HEK293 (cell line): ENCODE measurements at regions not wholly inside any gene's neighbourhood (a gene's known extent, or its start where the extent isn't known, plus 50 kb on each side); places are given as distances from the start of the nearest gene placed in this dataset.

Experiments used
- CTCF ChIA-PET: fragments of 350-600 bp; formaldehyde crosslinking; extraction: SDS; loops from one replicate; lab custom pipeline; 2021; ENCODE audit warnings: antibody characterized with exemption; lab: Yijun Ruan, JAX
- POLR2A ChIA-PET: fragments of 300-600 bp; formaldehyde crosslinking; extraction: SDS; loops from one replicate; lab custom pipeline; 2020; ENCODE audit warnings: antibody characterized with exemption, inconsistent platforms; lab: Yijun Ruan, JAX
- H3K27ac ChIP-seq: fragments of 200-500 bp; sonication (Bioruptor generic); 2 replicates; pipeline ENCODE4 v1.5.1; 2014; ENCODE audit warnings: low read depth, low read length, control low read depth, inconsistent platforms; ENCODE audit errors: extremely low read depth
- H3K36me3 ChIP-seq, 2 experiments: fragments of 200-500 bp in 1 of 2; sonication (Bioruptor generic) in 1 of 2; 1 replicate in 1 of 2; 2 replicates in 1 of 2; pipeline ENCODE4 v1.5.1; 2014 to 2017; ENCODE audit warnings: inconsistent platforms in 2 of 2, low read length in 2 of 2; ENCODE audit not compliant: control insufficient read depth in 2 of 2, insufficient read depth in 1 of 2
- H3K4me1 ChIP-seq: fragments of 200-500 bp; sonication (Bioruptor generic); 2 replicates; pipeline ENCODE4 v1.5.1; 2014; ENCODE audit warnings: mild to moderate bottlenecking, low read length, inconsistent platforms; ENCODE audit not compliant: control insufficient read depth, insufficient read depth
- H3K4me3 ChIP-seq: 2 replicates; pipeline ENCODE4 v1.5.1; 2011; ENCODE audit warnings: low read depth, mild to moderate bottlenecking, control low read depth, low read length, moderate library complexity
- H3K9me3 ChIP-seq: fragments of 200-500 bp; sonication (Bioruptor generic); 2 replicates; pipeline ENCODE4 v1.5.1; 2014; ENCODE audit warnings: low read depth, low read length, inconsistent platforms; ENCODE audit not compliant: control insufficient read depth, insufficient read depth
- FEZF1 ChIP-seq: fragments of 450-650 bp; formaldehyde crosslinking; IDR thresholded peaks from 2 replicates; pipeline ENCODE4 v1.5.1; 2016; ENCODE audit warnings: missing biosample characterization, missing genetic modification characterization
- KLF7 ChIP-seq: fragments of 450-650 bp; formaldehyde crosslinking; IDR thresholded peaks from 2 replicates; pipeline ENCODE4 v1.5.1; 2016; ENCODE audit warnings: missing biosample characterization, missing genetic modification characterization, borderline replicate concordance
- ZBTB21 ChIP-seq: fragments of 450-650 bp; formaldehyde crosslinking; IDR thresholded peaks from 2 replicates; pipeline ENCODE4 v1.5.1; 2017; ENCODE audit warnings: missing biosample characterization, missing genetic modification characterization
- ZBTB44 ChIP-seq: fragments of 450-650 bp; IDR thresholded peaks from 2 replicates; pipeline ENCODE4 v1.5.1; 2018; ENCODE audit warnings: missing biosample characterization, mild to moderate bottlenecking, missing genetic modification characterization
- ZIC2 ChIP-seq: fragments of 450-650 bp; formaldehyde crosslinking; IDR thresholded peaks from 2 replicates; pipeline ENCODE4 v1.5.1; 2016; ENCODE audit warnings: missing biosample characterization, missing genetic modification characterization
- ZNF112 ChIP-seq: fragments of 450-650 bp; formaldehyde crosslinking; IDR thresholded peaks from 2 replicates; pipeline ENCODE4 v1.5.0; 2017; ENCODE audit warnings: missing biosample characterization, missing genetic modification characterization
- ZNF132 ChIP-seq: fragments of 450-650 bp; formaldehyde crosslinking; IDR thresholded peaks from 2 replicates; pipeline ENCODE4 v1.5.1; 2017; ENCODE audit warnings: missing biosample characterization, missing genetic modification characterization, borderline replicate concordance
- ZNF155 ChIP-seq: fragments of 450-650 bp; formaldehyde crosslinking; IDR thresholded peaks from 2 replicates; pipeline ENCODE4 v1.5.1; 2016; ENCODE audit warnings: missing biosample characterization, missing genetic modification characterization
- ZNF16 ChIP-seq: fragments of 450-650 bp; formaldehyde crosslinking; IDR thresholded peaks from 2 replicates; pipeline ENCODE4 v1.5.1; 2016; ENCODE audit warnings: low read depth, missing biosample characterization, missing genetic modification characterization
- ZNF202 ChIP-seq: fragments of 450-650 bp; formaldehyde crosslinking; IDR thresholded peaks from 2 replicates; pipeline ENCODE4 v1.5.1; 2016; ENCODE audit warnings: missing biosample characterization, missing genetic modification characterization, borderline replicate concordance
- ZNF221 ChIP-seq: fragments of 450-650 bp; formaldehyde crosslinking; IDR thresholded peaks from 2 replicates; pipeline ENCODE4 v1.5.1; 2017; ENCODE audit warnings: missing biosample characterization, missing genetic modification characterization, borderline replicate concordance
- ZNF302 ChIP-seq: fragments of 450-650 bp; formaldehyde crosslinking; IDR thresholded peaks from 2 replicates; pipeline ENCODE4 v1.5.1; 2016; ENCODE audit warnings: missing biosample characterization, missing genetic modification characterization, low read depth
- ZNF366 ChIP-seq: fragments of 450-650 bp; formaldehyde crosslinking; conservative IDR thresholded peaks from 2 replicates; pipeline ENCODE4 v1.5.1; 2016; ENCODE audit warnings: missing biosample characterization, missing genetic modification characterization
- ZNF391 ChIP-seq: fragments of 450-650 bp; formaldehyde crosslinking; IDR thresholded peaks from 2 replicates; pipeline ENCODE4 v1.5.1; 2016; ENCODE audit warnings: low read depth, missing biosample characterization, missing genetic modification characterization, borderline replicate concordance
- ZNF561 ChIP-seq: fragments of 450-650 bp; IDR thresholded peaks from 2 replicates; pipeline ENCODE4 v1.5.1; 2018; ENCODE audit warnings: missing biosample characterization, missing genetic modification characterization, borderline replicate concordance
- ZNF571 ChIP-seq: fragments of 450-650 bp; formaldehyde crosslinking; IDR thresholded peaks from 2 replicates; pipeline ENCODE4 v1.5.0; 2017; ENCODE audit warnings: missing biosample characterization, missing genetic modification characterization
- ZNF585B ChIP-seq: fragments of 450-650 bp; formaldehyde crosslinking; IDR thresholded peaks from 2 replicates; pipeline ENCODE4 v1.5.1; 2016; ENCODE audit warnings: missing biosample characterization, missing genetic modification characterization
- ZNF645 ChIP-seq: fragments of 450-650 bp; formaldehyde crosslinking; IDR thresholded peaks from 2 replicates; pipeline ENCODE4; 2016; ENCODE audit warnings: missing biosample characterization, missing genetic modification characterization
- ZNF658 ChIP-seq: fragments of 450-650 bp; formaldehyde crosslinking; IDR thresholded peaks from 2 replicates; pipeline ENCODE4; 2016; ENCODE audit warnings: missing biosample characterization, missing genetic modification characterization
- ZNF692 ChIP-seq: fragments of 450-650 bp; formaldehyde crosslinking; IDR thresholded peaks from 2 replicates; pipeline ENCODE4 v1.5.1; 2016; ENCODE audit warnings: missing biosample characterization, missing genetic modification characterization
- ZNF701 ChIP-seq: fragments of 450-650 bp; formaldehyde crosslinking; IDR thresholded peaks from 2 replicates; pipeline ENCODE4 v1.5.1; 2016; ENCODE audit warnings: missing biosample characterization, missing genetic modification characterization
- ZNF843 ChIP-seq: fragments of 450-650 bp; formaldehyde crosslinking; IDR thresholded peaks from 2 replicates; pipeline ENCODE4 v1.5.1; 2016; ENCODE audit warnings: missing biosample characterization, missing genetic modification characterization
- ZSCAN30 ChIP-seq: fragments of 450-650 bp; IDR thresholded peaks from 2 replicates; pipeline ENCODE4 v1.5.1; 2018; ENCODE audit warnings: missing biosample characterization, mild to moderate bottlenecking, missing genetic modification characterization, moderate library complexity
- TF ChIP-seq, protein P1 (sequence below): fragments of 450-650 bp; formaldehyde crosslinking; IDR thresholded peaks from 2 replicates; pipeline ENCODE4 v1.5.1; 2017; ENCODE audit warnings: missing biosample characterization, missing genetic modification characterization
- TF ChIP-seq, protein P2 (sequence below): fragments of 450-650 bp; formaldehyde crosslinking; IDR thresholded peaks from 2 replicates; pipeline ENCODE4 v1.5.1; 2016; ENCODE audit warnings: missing biosample characterization, missing genetic modification characterization, borderline replicate concordance

DNA sequence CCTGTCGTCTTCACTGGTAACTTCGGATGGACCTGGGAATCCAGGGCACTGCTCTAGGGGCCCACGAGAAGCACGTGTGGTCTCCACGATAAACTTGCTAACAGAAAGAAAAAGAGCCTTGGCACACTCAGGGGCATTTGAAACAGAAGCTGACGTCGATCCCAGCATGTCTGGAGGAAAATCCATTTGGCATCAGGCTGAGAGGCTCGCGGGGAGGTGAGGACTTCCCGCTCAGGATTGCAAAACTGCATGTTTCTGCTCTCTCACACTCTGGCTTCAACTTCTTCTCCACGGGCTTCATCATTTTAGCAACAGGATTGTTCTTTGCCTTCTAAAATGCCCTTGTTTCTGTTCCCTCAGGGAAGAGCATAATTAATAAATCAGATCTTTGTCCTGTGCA lies 181.7 kb upstream of the COPS8 start:
- POLR2A ChIA-PET = no interaction called here
- H3K36me3 ChIP-seq = no peaks in the 10 kb centered on the region

GRCh38 chr2:236904389-236905263 lies 181.1 kb upstream of the COPS8 start:
- no peaks in the 10 kb centered on the region for H3K9me3 ChIP-seq
- ChIA-PET CTCF (no interaction called here), POLR2A (no interaction called here)
- no peak overlapping the region for H3K27ac ChIP-seq
- H3K4me3 ChIP-seq = no peak overlapping the region
- H3K4me1 ChIP-seq = no peaks in the 10 kb centered on the region
- H3K36me3 ChIP-seq = no peaks in the 10 kb centered on the region
- TF ChIP-seq, protein P1, sequence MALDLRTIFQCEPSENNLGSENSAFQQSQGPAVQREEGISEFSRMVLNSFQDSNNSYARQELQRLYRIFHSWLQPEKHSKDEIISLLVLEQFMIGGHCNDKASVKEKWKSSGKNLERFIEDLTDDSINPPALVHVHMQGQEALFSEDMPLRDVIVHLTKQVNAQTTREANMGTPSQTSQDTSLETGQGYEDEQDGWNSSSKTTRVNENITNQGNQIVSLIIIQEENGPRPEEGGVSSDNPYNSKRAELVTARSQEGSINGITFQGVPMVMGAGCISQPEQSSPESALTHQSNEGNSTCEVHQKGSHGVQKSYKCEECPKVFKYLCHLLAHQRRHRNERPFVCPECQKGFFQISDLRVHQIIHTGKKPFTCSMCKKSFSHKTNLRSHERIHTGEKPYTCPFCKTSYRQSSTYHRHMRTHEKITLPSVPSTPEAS (tag by site-specific recombination) = no peak
- TF ChIP-seq ZIC2 (tag by site-specific recombination) (no peak), ZNF561 (tag by site-specific recombination) (no peak), ZNF645 (tag by site-specific recombination) (no peak), ZNF16 (tag by site-specific recombination) (no peak), ZNF585B (tag by site-specific recombination) (no peak), ZNF391 (tag by site-specific recombination) (no peak), KLF7 (tag by site-specific recombination) (no peak)

More for the DNA sequence above, 181.7 kb upstream of the COPS8 start:
- no peaks in the 10 kb centered on the region for H3K9me3 ChIP-seq
- TF ChIP-seq ZNF302 (no peak), ZNF132 (tag by site-specific recombination) (no peak), ZNF202 (tag by site-specific recombination) (no peak), ZNF221 (tag by site-specific recombination) (no peak), ZBTB21 (no peak), ZNF658 (tag by site-specific recombination) (no peak), ZNF571 (tag by site-specific recombination) (no peak), ZSCAN30 (tag by site-specific recombination) (no peak), FEZF1 (tag by site-specific recombination) (no peak), ZBTB44 (tag by site-specific recombination) (no peak), ZNF701 (no peak), ZNF843 (tag by site-specific recombination) (no peak), ZNF692 (tag by site-specific recombination) (no peak), ZNF366 (tag by site-specific recombination) (no peak), ZNF155 (tag by site-specific recombination) (no peak), ZNF112 (tag by site-specific recombination) (no peak)
- TF ChIP-seq, protein P2, sequence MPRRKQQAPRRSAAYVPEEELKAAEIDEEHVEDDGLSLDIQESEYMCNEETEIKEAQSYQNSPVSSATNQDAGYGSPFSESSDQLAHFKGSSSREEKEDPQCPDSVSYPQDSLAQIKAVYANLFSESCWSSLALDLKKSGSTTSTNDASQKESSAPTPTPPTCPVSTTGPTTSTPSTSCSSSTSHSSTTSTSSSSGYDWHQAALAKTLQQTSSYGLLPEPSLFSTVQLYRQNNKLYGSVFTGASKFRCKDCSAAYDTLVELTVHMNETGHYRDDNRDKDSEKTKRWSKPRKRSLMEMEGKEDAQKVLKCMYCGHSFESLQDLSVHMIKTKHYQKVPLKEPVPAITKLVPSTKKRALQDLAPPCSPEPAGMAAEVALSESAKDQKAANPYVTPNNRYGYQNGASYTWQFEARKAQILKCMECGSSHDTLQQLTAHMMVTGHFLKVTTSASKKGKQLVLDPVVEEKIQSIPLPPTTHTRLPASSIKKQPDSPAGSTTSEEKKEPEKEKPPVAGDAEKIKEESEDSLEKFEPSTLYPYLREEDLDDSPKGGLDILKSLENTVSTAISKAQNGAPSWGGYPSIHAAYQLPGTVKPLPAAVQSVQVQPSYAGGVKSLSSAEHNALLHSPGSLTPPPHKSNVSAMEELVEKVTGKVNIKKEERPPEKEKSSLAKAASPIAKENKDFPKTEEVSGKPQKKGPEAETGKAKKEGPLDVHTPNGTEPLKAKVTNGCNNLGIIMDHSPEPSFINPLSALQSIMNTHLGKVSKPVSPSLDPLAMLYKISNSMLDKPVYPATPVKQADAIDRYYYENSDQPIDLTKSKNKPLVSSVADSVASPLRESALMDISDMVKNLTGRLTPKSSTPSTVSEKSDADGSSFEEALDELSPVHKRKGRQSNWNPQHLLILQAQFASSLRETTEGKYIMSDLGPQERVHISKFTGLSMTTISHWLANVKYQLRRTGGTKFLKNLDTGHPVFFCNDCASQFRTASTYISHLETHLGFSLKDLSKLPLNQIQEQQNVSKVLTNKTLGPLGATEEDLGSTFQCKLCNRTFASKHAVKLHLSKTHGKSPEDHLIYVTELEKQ = no peak
- TF ChIP-seq, all 188 proteins: peak for 0
- no peaks in the 10 kb centered on the region for H3K4me1 ChIP-seq
- H3K4me3 ChIP-seq = no peak overlapping the region
- H3K27ac ChIP-seq = no peak overlapping the region
- CTCF ChIA-PET = no interaction called here
